SU-DHL-6 (cell line): ENCODE measurements at regions not wholly inside any gene's neighbourhood (a gene's known extent, or its start where the extent isn't known, plus 50 kb on each side); places are given as distances from the start of the nearest gene placed in this dataset.
"Not testable (repeated sequence)": the region's sequence is repeated elsewhere in the genome, so short reads cannot be mapped to it uniquely, and the experiment has no call there.

Experiments used
- CTCF ChIP-seq: fragments of 200-600 bp; sonication (generic); IDR thresholded peaks from one replicate; pipeline ENCODE4 v1.5.1; 2017; ENCODE audit warnings: antibody characterized with exemption, mild to moderate bottlenecking, low read length, moderate library complexity; ENCODE audit not compliant: insufficient read depth, poor library complexity, severe bottlenecking
- EZH2phosphoT487 ChIP-seq: fragments of 200-600 bp; sonication (generic), shearing (Covaris generic); conservative IDR thresholded peaks from 2 replicates; pipeline ENCODE4 v1.6.1; 2018; ENCODE audit warnings: mild to moderate bottlenecking, antibody characterized with exemption, low read length, moderate library complexity, mixed read lengths

DNA sequence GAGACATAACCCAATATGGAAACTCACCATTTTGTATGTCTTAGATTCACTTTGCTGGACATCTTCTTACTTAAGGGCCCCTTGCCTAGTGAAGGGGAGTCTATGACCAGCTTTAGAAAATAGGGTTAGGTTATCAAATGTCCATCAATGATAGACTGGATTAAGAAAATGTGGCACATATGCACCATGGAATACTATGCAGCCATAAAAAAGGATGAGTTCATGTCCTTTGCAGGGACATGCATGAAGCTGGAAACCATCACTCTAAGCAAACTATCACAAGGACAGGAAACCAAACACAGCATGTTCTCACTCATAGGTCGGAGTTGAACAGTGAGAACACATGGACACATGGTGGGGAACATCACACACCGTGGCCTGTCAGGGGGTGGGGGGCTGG lies 301.8 kb upstream of the TBL1XR1 start:
- TF ChIP-seq CTCF, EZH2phosphoT487: not testable (repeated sequence)
